ENCODE measurements at regions not wholly inside any gene's neighbourhood (a gene's known extent, or its start where the extent isn't known, plus 50 kb on each side); places are given as distances from the start of the nearest gene placed in this dataset.
"Not testable (repeated sequence)": the region's sequence is repeated elsewhere in the genome, so short reads cannot be mapped to it uniquely, and the experiment has no call there.

DNA sequence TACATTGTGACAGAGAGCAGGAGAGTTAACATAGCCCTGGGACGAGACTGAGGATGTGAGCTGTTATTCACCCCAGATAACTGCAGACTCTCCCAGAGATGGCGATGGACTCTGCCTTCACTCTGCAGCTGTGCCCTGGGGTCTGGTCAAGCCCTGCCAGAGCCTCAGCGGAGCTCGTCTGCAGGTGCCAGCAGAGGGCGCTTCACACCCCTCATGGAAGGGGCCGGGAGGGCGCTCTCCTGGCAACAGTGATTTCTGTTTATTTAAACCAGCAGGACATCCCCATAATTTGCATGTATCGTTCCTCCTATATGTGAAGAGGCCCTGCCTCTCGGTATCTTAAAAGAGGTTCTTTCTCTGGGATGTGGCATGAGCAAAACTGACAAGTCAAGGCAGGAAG, 1329.8 kb downstream of the RPIA start:
- H3K4me3 ChIP-seq (ENCODE audit: insufficient read length, low read depth); H3K27me3 ChIP-seq (ENCODE audit: insufficient read depth, insufficient read length); H3K36me3 ChIP-seq (ENCODE audit: insufficient read depth, insufficient read length, low read length); DNase-seq (ENCODE audit: low read depth, low spot score); H3K9me3 ChIP-seq (ENCODE audit: insufficient read depth, low read length); H3K9ac ChIP-seq (ENCODE audit: insufficient read length, low read depth); H3K4me1 ChIP-seq (ENCODE audit: insufficient read depth, insufficient read length): not testable (repeated sequence)

DNA sequence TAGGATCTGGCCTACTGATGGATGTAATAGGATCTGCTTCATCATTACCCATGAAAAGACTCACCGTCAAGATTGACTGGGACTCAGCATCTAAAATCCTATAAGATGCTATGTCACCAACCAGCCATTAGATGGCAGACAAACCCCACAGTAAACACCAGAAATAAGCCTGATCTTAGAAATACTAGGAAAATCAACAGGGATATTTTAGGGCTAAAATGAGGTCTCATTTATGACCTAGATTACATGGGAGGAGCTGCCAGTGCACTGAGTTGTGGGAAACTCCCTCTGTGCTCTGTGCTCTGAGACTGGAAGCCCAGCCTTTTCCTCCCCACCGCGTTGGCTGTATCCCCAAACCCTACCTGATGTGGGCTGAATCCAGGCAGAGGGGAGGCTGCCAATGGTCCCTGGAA, 1335.8 kb downstream of the RPIA start:
- H3K36me3 ChIP-seq (ENCODE audit: insufficient read depth, insufficient read length, low read length): not testable (repeated sequence)

DNA sequence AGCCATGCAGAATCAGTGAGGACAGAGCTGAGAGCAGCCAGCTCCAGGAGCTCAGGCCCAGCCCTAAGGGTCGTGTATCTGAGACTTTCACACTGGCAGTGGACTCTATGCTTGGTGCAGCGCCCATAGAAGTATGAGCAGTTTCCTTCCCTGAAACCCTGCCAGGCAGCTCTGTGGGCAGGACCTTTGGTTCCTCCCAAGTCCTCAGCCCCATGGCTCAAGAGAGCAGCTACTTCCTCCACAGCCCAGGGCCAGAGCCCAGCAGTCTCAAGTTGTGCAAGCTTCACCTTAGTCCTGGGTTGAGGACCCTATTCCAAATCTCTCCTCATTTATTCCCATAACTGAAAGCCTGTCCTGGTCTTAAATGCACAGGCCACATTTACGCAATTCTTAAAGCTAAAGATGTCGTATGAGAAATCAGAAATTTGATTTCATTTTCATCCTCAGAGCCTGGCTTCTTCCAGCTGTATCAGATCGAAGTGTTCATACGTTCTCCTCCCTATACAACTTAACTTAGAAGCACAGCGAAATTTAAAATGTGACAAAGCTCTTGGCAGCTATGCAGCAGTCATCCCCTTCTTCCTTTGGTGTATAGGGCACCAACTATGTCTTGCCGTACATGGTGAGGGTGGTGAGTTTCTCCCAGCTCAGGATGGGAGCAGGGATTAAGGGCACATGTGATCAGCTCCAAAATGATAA, 1337.1 kb downstream of the RPIA start:
- not testable (repeated sequence) for DNase-seq (ENCODE audit: low read depth, low spot score); H3K9ac ChIP-seq (ENCODE audit: insufficient read length, low read depth); H3K9me3 ChIP-seq (ENCODE audit: insufficient read depth, low read length); H3K27me3 ChIP-seq (ENCODE audit: insufficient read depth, insufficient read length); H3K36me3 ChIP-seq (ENCODE audit: insufficient read depth, insufficient read length, low read length); H3K4me1 ChIP-seq (ENCODE audit: insufficient read depth, insufficient read length); H3K4me3 ChIP-seq (ENCODE audit: insufficient read length, low read depth)

More for the DNA sequence above, 1335.8 kb downstream of the RPIA start:
- not testable (repeated sequence) for H3K4me3 ChIP-seq (ENCODE audit: insufficient read length, low read depth); H3K9ac ChIP-seq (ENCODE audit: insufficient read length, low read depth); H3K9me3 ChIP-seq (ENCODE audit: insufficient read depth, low read length); H3K4me1 ChIP-seq (ENCODE audit: insufficient read depth, insufficient read length); DNase-seq (ENCODE audit: low read depth, low spot score); H3K27me3 ChIP-seq (ENCODE audit: insufficient read depth, insufficient read length)

DNA sequence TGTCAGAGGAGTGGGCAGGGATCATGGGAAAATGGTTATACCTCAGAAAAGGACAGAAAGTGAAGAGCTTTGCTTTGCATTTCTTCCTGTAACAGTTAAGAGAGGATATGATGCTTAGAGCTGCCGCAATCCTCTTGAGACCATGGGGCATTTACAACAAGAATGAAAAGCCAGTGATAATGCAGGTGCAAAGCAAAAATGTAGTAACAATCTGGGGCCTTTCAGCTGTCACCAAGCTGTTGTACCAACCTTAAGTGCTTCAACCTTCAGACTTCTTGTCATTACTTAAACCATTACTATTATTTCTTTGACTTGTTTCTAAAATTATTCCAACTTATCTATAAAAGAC, 1337.6 kb downstream of the RPIA start:
- DNase-seq (ENCODE audit: low read depth, low spot score); H3K9ac ChIP-seq (ENCODE audit: insufficient read length, low read depth); H3K27me3 ChIP-seq (ENCODE audit: insufficient read depth, insufficient read length); H3K9me3 ChIP-seq (ENCODE audit: insufficient read depth, low read length); H3K36me3 ChIP-seq (ENCODE audit: insufficient read depth, insufficient read length, low read length); H3K4me1 ChIP-seq (ENCODE audit: insufficient read depth, insufficient read length); H3K4me3 ChIP-seq (ENCODE audit: insufficient read length, low read depth): not testable (repeated sequence)

DNA sequence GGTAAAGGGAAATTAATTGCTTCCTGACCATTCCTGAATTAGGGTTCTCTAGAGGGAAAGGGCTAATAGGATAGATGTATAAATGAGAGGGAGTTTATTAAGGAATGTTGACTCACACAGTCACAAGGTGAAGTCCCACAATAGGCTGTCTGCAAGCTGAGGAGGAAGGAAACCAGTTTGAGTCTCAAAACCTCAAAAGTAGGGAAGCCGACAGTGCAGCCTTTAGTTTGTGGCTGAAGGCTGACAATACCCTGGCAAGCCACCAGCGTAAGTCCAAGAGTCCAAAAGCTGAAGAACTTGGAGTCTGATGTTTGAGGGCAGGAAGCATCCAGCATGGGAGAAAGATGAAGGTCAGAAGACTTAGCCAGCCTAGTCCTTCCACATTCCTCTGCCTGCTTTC, 1340.8 kb downstream of the RPIA start:
- not testable (repeated sequence) for H3K4me1 ChIP-seq (ENCODE audit: insufficient read depth, insufficient read length); DNase-seq (ENCODE audit: low read depth, low spot score)

DNA sequence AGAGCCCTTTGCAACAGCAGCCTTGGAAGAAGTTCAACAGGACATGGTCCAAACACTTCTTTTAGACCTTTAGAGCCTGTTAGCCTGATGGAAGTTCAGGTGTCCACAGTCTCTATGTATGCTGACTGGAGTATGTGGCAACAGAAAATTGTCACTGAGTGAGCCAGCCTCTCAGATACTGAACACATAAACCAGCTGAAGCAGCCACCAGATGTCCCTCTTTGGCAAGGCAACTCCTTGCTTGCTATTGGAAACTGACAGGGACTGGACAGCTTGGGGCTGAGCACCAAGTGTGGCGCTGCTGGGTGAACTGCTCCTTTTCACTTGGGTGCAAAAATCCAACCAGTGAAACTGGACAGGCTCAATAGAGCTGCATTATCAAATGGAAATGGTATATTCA, 1344.9 kb downstream of the RPIA start:
- not testable (repeated sequence) for H3K4me1 ChIP-seq (ENCODE audit: insufficient read depth, insufficient read length); H3K9ac ChIP-seq (ENCODE audit: insufficient read length, low read depth); H3K36me3 ChIP-seq (ENCODE audit: insufficient read depth, insufficient read length, low read length); H3K4me3 ChIP-seq (ENCODE audit: insufficient read length, low read depth); DNase-seq (ENCODE audit: low read depth, low spot score); H3K9me3 ChIP-seq (ENCODE audit: insufficient read depth, low read length); H3K27me3 ChIP-seq (ENCODE audit: insufficient read depth, insufficient read length)

More for the DNA sequence above, 1340.8 kb downstream of the RPIA start:
- not testable (repeated sequence) for H3K27me3 ChIP-seq (ENCODE audit: insufficient read depth, insufficient read length); H3K9me3 ChIP-seq (ENCODE audit: insufficient read depth, low read length); H3K36me3 ChIP-seq (ENCODE audit: insufficient read depth, insufficient read length, low read length); H3K9ac ChIP-seq (ENCODE audit: insufficient read length, low read depth); H3K4me3 ChIP-seq (ENCODE audit: insufficient read length, low read depth)

DNA sequence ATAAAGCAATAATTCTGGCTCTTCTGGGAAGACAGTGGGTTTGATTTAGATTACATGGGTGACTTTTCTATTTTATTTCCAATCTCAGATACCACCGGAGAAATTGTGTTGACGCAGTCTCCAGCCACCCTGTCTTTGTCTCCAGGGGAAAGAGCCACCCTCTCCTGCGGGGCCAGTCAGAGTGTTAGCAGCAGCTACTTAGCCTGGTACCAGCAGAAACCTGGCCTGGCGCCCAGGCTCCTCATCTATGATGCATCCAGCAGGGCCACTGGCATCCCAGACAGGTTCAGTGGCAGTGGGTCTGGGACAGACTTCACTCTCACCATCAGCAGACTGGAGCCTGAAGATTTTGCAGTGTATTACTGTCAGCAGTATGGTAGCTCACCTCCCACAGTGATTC, 1347.6 kb downstream of the RPIA start:
- H3K36me3 ChIP-seq (ENCODE audit: insufficient read depth, insufficient read length, low read length); DNase-seq (ENCODE audit: low read depth, low spot score); H3K9me3 ChIP-seq (ENCODE audit: insufficient read depth, low read length); H3K4me3 ChIP-seq (ENCODE audit: insufficient read length, low read depth); H3K9ac ChIP-seq (ENCODE audit: insufficient read length, low read depth); H3K27me3 ChIP-seq (ENCODE audit: insufficient read depth, insufficient read length); H3K4me1 ChIP-seq (ENCODE audit: insufficient read depth, insufficient read length): not testable (repeated sequence)

DNA sequence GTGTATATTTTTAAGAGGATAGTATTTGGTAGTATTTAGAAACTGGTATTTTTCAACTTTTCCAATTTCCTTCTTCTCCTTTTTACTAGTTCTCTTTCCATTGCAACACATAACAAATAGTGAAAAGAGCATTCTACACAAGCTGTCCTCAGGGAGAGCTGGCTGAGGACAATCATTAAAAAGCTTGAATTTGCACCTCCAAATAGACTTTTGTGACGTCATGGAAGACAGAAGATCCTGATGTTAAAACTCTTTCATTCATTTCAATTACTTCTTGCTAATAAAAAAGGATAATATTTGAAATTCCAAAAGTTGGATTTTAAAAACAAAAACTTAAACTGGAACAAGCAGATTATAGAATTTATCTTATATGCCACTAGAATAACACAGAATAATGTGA, 1356.3 kb downstream of the RPIA start:
- DNase-seq (ENCODE audit: low read depth, low spot score); H3K9me3 ChIP-seq (ENCODE audit: insufficient read depth, low read length); H3K36me3 ChIP-seq (ENCODE audit: insufficient read depth, insufficient read length, low read length); H3K27me3 ChIP-seq (ENCODE audit: insufficient read depth, insufficient read length); H3K4me3 ChIP-seq (ENCODE audit: insufficient read length, low read depth); H3K4me1 ChIP-seq (ENCODE audit: insufficient read depth, insufficient read length); H3K9ac ChIP-seq (ENCODE audit: insufficient read length, low read depth): not testable (repeated sequence)

DNA sequence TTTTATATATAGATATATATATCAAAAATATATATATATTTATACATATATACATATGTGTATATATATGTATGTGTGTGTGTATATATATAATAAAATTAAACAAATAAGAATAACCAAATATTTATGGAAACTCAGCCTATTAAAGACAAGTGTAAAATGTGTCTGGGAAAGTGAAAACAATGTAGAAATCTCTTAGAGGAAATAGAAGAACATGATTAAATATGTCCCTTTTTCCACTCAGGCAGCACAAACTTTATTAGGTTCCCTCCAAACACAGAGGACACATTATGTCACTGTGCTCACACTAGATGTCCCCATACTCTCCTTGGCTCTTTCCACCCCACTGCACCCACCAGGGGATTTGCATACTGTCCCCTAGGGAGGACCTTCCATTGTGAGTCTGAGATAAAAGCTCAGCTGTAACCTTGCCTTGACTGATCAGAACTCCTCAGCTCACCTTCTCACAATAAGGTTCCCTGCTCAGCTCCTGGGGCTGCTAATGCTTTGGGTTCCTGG, 1360.7 kb downstream of the RPIA start:
- H3K9me3 ChIP-seq (ENCODE audit: insufficient read depth, low read length); H3K4me1 ChIP-seq (ENCODE audit: insufficient read depth, insufficient read length); DNase-seq (ENCODE audit: low read depth, low spot score): not testable (repeated sequence)

More for the DNA sequence above, 1360.7 kb downstream of the RPIA start:
- H3K9ac ChIP-seq (ENCODE audit: insufficient read length, low read depth); H3K4me3 ChIP-seq (ENCODE audit: insufficient read length, low read depth); H3K36me3 ChIP-seq (ENCODE audit: insufficient read depth, insufficient read length, low read length); H3K27me3 ChIP-seq (ENCODE audit: insufficient read depth, insufficient read length): not testable (repeated sequence)

All from NT2/D1 (cell line).